ENCODE measurements at regions not wholly inside any gene's neighbourhood (a gene's known extent, or its start where the extent isn't known, plus 50 kb on each side); places are given as distances from the start of the nearest gene placed in this dataset.

GRCh38 chr5:68398146-68398812 is 182.7 kb downstream of the PIK3R1 start:
- Mint-ChIP-seq H3K4me1 (ENCODE audit: low read depth) (peaks cover 2% of the 10 kb centered on the region), H3K36me3 (ENCODE audit: low read depth) (no peaks in the 10 kb centered on the region), H3K27ac (no peak overlapping the region), H3K9me3 (peaks cover 6% of the 10 kb centered on the region), H3K27me3 (no peaks in the 10 kb centered on the region), H3K4me3 (no peak overlapping the region)
- ChIA-PET POLR2A (no interaction called here), CTCF (no interaction called here)
- no peak overlapping the region for H3K4me3 ChIP-seq (ENCODE audit: low read length)
- no peaks in the 10 kb centered on the region for H3K27me3 ChIP-seq (ENCODE audit: control insufficient read depth in 1 of 2, insufficient read depth in 2 of 2, low read length in 2 of 2)
- no peak overlapping the region for H3K27ac ChIP-seq (ENCODE audit: low read depth in 1 of 2, low read length in 2 of 2)
- DNase-seq (no peak), ATAC-seq (ENCODE audit: poor library complexity) (no peak)
- H3K9me3 ChIP-seq (ENCODE audit: control insufficient read depth in 1 of 2, insufficient read depth in 1 of 2, low read length in 2 of 2) = no peaks in the 10 kb centered on the region
- TF ChIP-seq CTCF (IDR thresholded peaks at IDR 0.05) = no peak
- no peaks in the 10 kb centered on the region for H3K36me3 ChIP-seq (ENCODE audit: insufficient read depth, low read length)
- H3K4me1 ChIP-seq (ENCODE audit: insufficient read depth, low read length) = no peaks in the 10 kb centered on the region
- intact Hi-C loops (cut with DNase I, micrococcal nuclease) = no loop called here

- Mint-ChIP-seq H3K36me3 (ENCODE audit: low read depth) (no peaks in the 10 kb centered on the region), H3K27me3 (no peaks in the 10 kb centered on the region), H3K27ac (no peak overlapping the region), H3K9me3 (no peaks in the 10 kb centered on the region), H3K4me3 (no peak overlapping the region), H3K4me1 (ENCODE audit: low read depth) (peaks cover 18% of the 10 kb centered on the region)
- Histone ChIP-seq H3K27me3 (ENCODE audit: control insufficient read depth in 1 of 2, insufficient read depth in 2 of 2, low read length in 2 of 2) (no peaks in the 10 kb centered on the region), H3K27ac (ENCODE audit: low read depth in 1 of 2, low read length in 2 of 2) (no peak overlapping the region), H3K4me1 (ENCODE audit: insufficient read depth, low read length) (peaks cover 14% of the 10 kb centered on the region), H3K36me3 (ENCODE audit: insufficient read depth, low read length) (no peaks in the 10 kb centered on the region), H3K4me3 (ENCODE audit: low read length) (no peak overlapping the region), H3K9me3 (ENCODE audit: control insufficient read depth in 1 of 2, insufficient read depth in 1 of 2, low read length in 2 of 2) (no peaks in the 10 kb centered on the region)
- TF ChIP-seq CTCF (IDR thresholded peaks at IDR 0.05) = no peak
- DNase-seq (no peak), ATAC-seq (ENCODE audit: poor library complexity) (no peak)
- ChIA-PET POLR2A (no interaction called here), CTCF (no interaction called here)
- intact Hi-C loops (cut with DNase I, micrococcal nuclease) = no loop called here
Measured at GRCh38 chr5:68403301-68403700, 187.7 kb downstream of the PIK3R1 start.

GRCh38 chr5:68404246-68404645 is 188.7 kb downstream of the PIK3R1 start:
- intact Hi-C loops (cut with DNase I, micrococcal nuclease) = no loop called here
- H3K36me3 ChIP-seq (ENCODE audit: insufficient read depth, low read length) = no peaks in the 10 kb centered on the region
- POLR2A ChIA-PET = no interaction called here
- Mint-ChIP-seq H3K27ac (no peak overlapping the region), H3K4me3 (no peak overlapping the region), H3K9me3 (no peaks in the 10 kb centered on the region), H3K27me3 (no peaks in the 10 kb centered on the region), H3K4me1 (ENCODE audit: low read depth) (peaks cover 18% of the 10 kb centered on the region), H3K36me3 (ENCODE audit: low read depth) (no peaks in the 10 kb centered on the region)
- H3K4me3 ChIP-seq (ENCODE audit: low read length) = no peak overlapping the region
- CTCF ChIA-PET = no interaction called here
- H3K9me3 ChIP-seq (ENCODE audit: control insufficient read depth in 1 of 2, insufficient read depth in 1 of 2, low read length in 2 of 2) = no peaks in the 10 kb centered on the region
- DNase-seq (no peak), ATAC-seq (ENCODE audit: poor library complexity) (no peak)
- TF ChIP-seq CTCF (IDR thresholded peaks at IDR 0.05) = no peak
- no peaks in the 10 kb centered on the region for H3K27me3 ChIP-seq (ENCODE audit: control insufficient read depth in 1 of 2, insufficient read depth in 2 of 2, low read length in 2 of 2)
- no peak overlapping the region for H3K27ac ChIP-seq (ENCODE audit: low read depth in 1 of 2, low read length in 2 of 2)
- H3K4me1 ChIP-seq (ENCODE audit: insufficient read depth, low read length) = peaks cover 14% of the 10 kb centered on the region

Measured in CD4-positive, alpha-beta T cell (primary cell).